ENCODE measurements at regions not wholly inside any gene's neighbourhood (a gene's known extent, or its start where the extent isn't known, plus 50 kb on each side); places are given as distances from the start of the nearest gene placed in this dataset.
"Not testable (repeated sequence)": the region's sequence is repeated elsewhere in the genome, so short reads cannot be mapped to it uniquely, and the experiment has no call there.

GRCh38 chrX:124181515-124181914 lies 150.9 kb upstream of the TEX13D start:
- FAIRE-seq: not testable (repeated sequence)

- no peak for FAIRE-seq
Observed at GRCh38 chrX:124190440-124190839, 142.0 kb upstream of the TEX13D start.

GRCh38 chrX:124194199-124194598 lies 138.3 kb upstream of the TEX13D start:
- no peak for FAIRE-seq

GRCh38 chrX:124194901-124195300 lies 137.6 kb upstream of the TEX13D start:
- FAIRE-seq: no peak

GRCh38 chrX:124203311-124203710 lies 129.1 kb upstream of the TEX13D start:
- no peak for FAIRE-seq

GRCh38 chrX:124208660-124209059 lies 123.8 kb upstream of the TEX13D start:
- FAIRE-seq: no peak

- no peak for FAIRE-seq
Observed at GRCh38 chrX:124209792-124210576, 122.5 kb upstream of the TEX13D start.

- FAIRE-seq: peak; percentile 43
Observed at GRCh38 chrX:124211312-124211942, 121.0 kb upstream of the TEX13D start.

GRCh38 chrX:124212622-124213021 lies 119.8 kb upstream of the TEX13D start:
- no peak for FAIRE-seq

- FAIRE-seq: no peak
Observed at GRCh38 chrX:124215786-124216185, 116.7 kb upstream of the TEX13D start.

GRCh38 chrX:124216396-124217115 lies 115.9 kb upstream of the TEX13D start:
- FAIRE-seq: no peak

GRCh38 chrX:124217304-124218251 lies 114.9 kb upstream of the TEX13D start:
- no peak for FAIRE-seq

GRCh38 chrX:124223524-124223923 lies 108.9 kb upstream of the TEX13D start:
- no peak for FAIRE-seq

GRCh38 chrX:124224528-124224927 lies 107.9 kb upstream of the TEX13D start:
- FAIRE-seq: no peak

GRCh38 chrX:124226129-124226528 lies 106.3 kb upstream of the TEX13D start:
- FAIRE-seq: no peak

- no peak for FAIRE-seq
Observed at GRCh38 chrX:124228849-124229248, 103.6 kb upstream of the TEX13D start.

- no peak for FAIRE-seq
Observed at GRCh38 chrX:124229374-124229773, 103.1 kb upstream of the TEX13D start.

- no peak for FAIRE-seq
Observed at GRCh38 chrX:124230655-124231450, 101.6 kb upstream of the TEX13D start.

GRCh38 chrX:124231451-124231759 lies 101.1 kb upstream of the TEX13D start:
- FAIRE-seq: no peak

GRCh38 chrX:124232523-124233201 lies 99.8 kb upstream of the TEX13D start:
- FAIRE-seq: no peak

GRCh38 chrX:124234348-124234747 lies 98.1 kb upstream of the TEX13D start:
- FAIRE-seq: no peak

Measured in colon (tissue), 2 donors.